Stimulated activated CD8-positive, alpha-beta memory T cell treated with anti-CD3 and anti-CD28 coated beads, Interleukin-12 subunit alpha, Interleukin-12 subunit beta, amount 100 ng/mL, for 24 hours (primary cell): ENCODE measurements at regions not wholly inside any gene's neighbourhood (a gene's known extent, or its start where the extent isn't known, plus 50 kb on each side); places are given as distances from the start of the nearest gene placed in this dataset.
"Not testable (repeated sequence)": the region's sequence is repeated elsewhere in the genome, so short reads cannot be mapped to it uniquely, and the experiment has no call there.

Experiments
- DNase-seq: peaks from one replicate; pipeline ENCODE4 v3.0.0-alpha.2; 2020; ENCODE audit errors: extremely low read depth

DNA sequence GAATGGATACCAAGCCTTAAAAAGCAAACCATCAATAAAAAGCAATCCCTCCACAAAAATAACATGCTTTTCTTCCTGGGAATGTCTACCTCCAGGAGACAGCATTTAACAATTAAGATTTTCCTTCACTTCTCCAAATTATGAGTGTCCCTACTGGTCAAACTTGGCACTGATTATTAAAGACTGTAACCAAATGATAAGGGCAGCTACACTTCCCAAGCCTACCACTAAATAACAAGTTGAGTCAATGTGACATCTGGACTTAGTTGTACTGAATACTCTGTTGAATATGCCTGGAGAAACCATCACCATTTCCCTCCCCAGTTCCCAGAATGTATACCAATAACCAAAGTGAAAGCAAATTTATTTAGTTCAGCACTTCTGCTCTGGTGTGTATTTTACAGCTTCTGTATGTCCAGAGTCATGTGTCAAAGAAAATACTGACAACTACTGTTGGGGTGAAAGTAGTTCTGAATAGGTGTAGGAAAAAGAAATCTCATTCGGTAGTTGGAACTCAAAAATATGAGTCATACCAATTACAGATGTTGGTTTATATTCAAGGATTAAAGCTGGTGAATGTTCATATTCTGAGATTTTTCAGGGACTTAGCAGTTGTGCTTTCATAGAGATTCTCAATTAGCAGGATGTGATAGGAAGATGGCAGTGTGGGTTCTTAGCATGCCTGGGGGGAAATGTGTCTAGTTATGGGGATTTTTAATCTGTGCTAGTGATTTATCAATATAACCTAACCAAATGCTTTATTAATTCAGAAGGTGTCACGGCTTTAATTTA, 1291.6 kb upstream of the GYPC start:
- DNase-seq: no peak

GRCh38 chr2:125364984-125365265, 1291.0 kb upstream of the GYPC start:
- DNase-seq: no peak

- no peak for DNase-seq
Measured at GRCh38 chr2:125371867-125372266, 1284.1 kb upstream of the GYPC start.

DNA sequence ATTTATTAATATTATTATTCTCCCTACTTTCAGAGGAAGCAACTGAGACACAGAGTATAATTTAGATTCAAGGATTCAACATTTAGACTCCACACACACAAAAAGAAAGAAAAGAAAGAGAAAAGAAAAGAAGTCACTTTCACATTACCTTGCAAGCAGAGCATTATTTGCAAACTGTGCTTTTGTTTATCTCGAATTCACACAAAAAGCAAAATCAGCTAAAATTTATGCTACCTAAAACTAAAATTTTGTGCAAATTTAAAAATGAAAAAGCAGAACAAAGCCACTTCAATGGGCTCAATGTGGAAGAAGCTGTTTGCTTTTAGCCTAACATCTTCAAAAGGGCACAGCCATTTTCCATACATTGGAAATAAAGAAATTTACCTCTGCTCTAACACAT, 1282.7 kb upstream of the GYPC start:
- DNase-seq: no peak

- DNase-seq: no peak
Measured at GRCh38 chr2:125386074-125386473, 1269.9 kb upstream of the GYPC start.

DNA sequence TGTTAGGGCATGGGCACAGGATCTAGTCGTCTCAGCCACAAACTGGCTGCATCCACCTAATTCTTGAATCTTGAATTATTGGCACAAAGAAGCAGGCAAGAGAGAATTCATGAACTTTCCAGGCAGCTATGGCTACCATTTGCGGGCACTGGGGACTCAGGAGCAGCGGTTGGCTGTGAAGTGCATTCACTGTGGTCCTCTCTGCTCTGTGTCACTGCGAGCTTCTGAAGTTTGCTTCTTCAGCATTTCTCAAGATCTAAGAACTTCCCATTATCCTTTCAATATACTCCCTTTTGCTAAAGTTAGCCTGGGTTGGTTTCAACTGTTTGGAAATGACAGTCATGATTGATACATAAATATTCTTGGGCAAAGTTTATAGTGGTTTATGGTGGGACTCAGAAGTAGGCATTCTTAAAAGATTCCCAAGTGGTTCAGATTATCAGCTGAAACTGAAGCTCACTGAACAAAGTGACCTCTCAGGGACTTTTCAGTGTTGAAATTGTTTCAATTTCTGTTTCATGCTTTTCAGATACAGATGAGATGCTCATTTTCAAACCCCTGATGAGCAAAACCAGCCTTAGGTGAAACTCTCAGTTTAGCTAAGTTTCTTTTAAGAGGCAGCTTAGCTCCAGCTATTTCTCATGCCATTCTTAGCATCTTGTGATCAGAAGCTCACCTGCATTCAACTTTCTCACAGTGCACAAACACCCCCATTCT, 1258.3 kb upstream of the GYPC start:
- DNase-seq: no peak

GRCh38 chr2:125398738-125399524, 1257.0 kb upstream of the GYPC start:
- DNase-seq: no peak

DNA sequence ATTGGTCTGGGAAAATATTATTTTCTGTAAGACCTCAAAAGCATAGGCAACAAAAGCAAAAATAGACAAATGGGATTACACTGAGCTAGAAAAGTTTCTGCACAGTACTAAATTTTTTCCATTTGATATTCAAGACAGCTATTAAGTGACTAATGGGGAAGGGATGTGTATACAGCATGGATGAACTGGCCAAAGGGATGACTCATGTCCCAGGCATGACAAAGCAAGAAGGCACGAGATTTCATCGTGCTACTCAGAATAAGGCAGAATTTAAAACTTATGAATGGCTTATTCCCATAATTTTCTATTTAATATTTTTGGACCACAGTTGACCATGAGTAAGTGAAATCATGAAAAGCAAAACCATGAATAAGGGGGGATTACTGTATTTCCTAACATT, 1250.1 kb upstream of the GYPC start:
- no peak for DNase-seq

DNA sequence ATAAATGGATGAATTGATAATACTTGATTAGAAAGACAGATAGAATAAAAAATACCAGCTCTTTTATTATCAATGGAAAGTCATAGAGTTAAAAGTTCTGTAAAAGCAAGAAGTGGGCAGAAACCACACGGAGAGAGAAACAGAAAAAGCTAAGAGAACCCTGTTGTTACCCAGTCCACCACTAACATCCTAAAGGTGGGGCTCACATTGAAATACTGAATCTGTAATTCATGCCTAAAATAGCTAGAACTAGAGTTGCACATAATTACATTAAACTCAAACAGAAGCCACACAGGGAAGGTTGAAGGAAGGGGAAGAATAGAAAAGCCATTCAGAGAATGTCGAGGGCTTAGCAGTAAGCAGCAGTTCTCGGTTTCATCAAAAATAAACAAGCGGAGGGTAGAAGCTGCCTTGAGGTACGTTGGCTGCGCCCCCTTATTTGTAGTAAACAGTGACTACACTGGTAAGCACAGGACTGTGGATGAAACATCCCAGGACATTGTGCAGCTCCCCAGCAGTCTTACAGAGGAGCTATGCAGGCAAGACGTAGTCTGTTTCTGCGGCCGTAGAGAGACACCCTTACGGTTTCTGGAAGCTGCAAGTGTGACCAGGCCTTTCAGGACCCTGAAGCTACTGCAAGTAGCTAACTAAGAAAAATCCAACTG, 1247.0 kb upstream of the GYPC start:
- no peak for DNase-seq

- DNase-seq: no peak
Measured at GRCh38 chr2:125418483-125418882, 1237.5 kb upstream of the GYPC start.

GRCh38 chr2:125422198-125422770, 1233.7 kb upstream of the GYPC start:
- not testable (repeated sequence) for DNase-seq

DNA sequence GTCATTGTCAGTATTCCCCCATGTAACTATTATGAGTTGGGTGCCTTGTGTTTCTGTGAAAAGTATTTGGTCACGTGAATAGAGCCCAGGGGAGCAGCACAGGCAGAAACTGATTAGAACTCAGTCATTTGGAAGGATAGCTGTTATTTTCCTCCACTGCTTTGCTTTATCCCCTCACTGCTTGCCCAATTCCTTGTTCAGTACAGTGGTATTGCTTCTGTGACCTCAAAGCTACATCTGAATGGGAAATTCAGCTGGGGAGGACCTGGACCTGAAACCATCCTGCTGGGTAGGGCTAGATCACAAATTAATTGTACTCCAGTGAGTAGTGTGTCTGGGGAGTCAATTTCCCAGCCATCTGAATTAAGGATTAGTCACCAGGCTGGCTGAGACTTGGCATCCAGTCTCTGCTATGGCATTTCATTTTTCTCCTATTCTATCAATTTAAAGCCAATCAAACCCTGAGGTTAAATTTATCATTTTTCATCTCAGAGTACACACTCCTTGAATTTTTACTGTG, 1231.6 kb upstream of the GYPC start:
- no peak for DNase-seq

GRCh38 chr2:125427721-125428315, 1228.1 kb upstream of the GYPC start:
- no peak for DNase-seq

- DNase-seq: no peak
Measured at GRCh38 chr2:125444106-125444505, 1211.9 kb upstream of the GYPC start.

GRCh38 chr2:125445495-125445894, 1210.5 kb upstream of the GYPC start:
- DNase-seq: no peak

GRCh38 chr2:125450092-125450491, 1205.9 kb upstream of the GYPC start:
- no peak for DNase-seq

GRCh38 chr2:125455110-125455509, 1200.8 kb upstream of the GYPC start:
- no peak for DNase-seq

DNA sequence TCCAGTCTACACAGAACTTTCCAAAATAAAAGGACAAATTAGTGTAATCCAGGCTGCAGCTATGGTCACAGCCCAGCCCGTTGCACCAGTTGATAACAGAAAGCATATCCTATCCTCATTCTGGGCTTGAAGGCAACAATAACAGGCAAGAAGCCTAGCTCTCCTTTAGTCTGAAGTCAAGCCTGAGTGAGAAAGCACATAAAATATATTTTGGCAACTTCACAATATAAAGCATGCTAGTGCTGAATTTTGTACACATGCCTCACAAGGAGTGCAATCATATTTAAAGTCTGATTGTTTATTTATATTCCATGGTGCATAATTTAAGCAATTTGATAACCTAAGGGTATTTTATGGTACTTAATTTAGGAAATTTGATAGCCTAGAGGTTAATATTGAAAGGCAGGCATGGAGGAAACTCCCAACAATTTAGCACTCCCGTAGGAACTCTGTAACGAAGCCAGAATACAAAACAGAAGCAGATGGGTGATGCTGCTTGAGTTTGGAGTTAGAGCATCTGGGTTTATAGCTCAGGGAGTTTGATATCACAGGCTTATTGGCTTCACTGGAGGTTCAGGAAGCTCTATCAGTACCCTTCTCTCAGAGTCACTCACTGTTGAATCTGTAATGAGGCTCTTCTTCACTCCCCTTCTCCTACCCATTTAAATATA, 1199.1 kb upstream of the GYPC start:
- no peak for DNase-seq

DNA sequence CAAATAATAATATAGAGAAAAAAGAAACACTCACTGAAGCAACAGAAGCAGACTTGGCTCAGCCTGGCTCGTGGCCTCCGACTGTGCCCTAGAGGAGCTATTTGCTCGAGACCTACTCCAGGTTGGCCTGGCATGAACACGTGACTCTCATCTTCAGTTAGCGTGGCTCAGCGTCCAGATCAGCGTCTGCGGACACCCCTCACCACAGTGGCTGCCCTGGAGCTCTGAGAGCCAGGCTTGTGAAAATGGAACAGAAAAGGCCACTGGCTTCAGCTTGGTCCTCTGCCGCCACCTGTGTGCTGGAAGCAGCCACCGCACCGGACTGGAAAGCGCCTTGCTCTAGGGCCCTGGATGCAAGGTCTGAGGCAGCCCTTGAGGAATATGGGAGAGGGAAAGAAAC, 1184.0 kb upstream of the GYPC start:
- no peak for DNase-seq

- no peak for DNase-seq
Measured at GRCh38 chr2:125479143-125479636, 1176.8 kb upstream of the GYPC start.

DNA sequence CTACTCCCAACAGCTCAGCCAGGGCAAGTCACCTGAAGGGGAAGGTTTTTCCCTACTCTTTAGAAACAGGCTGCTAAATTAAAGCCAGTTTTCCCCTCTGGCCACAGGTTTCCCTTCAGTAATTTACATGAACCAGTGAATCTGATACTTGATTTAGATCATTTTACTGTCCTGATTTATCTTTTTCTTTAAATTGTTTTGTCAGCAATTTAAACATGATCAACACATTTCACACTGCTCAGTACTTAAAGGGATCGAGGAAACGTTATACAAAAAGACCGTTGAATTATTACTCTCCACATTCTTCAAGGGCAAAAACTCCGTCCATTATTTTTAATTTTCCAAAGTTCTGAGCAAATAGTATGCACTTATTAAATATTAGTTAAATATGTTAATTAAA, 1165.7 kb upstream of the GYPC start:
- no peak for DNase-seq
